Sigmoid colon (tissue), 6 donors: ENCODE measurements at regions not wholly inside any gene's neighbourhood (a gene's known extent, or its start where the extent isn't known, plus 50 kb on each side); places are given as distances from the start of the nearest gene placed in this dataset.

Experiments
- DNase-seq: peaks from one replicate; pipeline ENCODE4 v3.0.0-alpha.2; 2019
- H3K27ac ChIP-seq, 4 donors: fragments of 200-600 bp; sonication (generic); one replicate each; pipeline ENCODE4 v1.5.1; 2016 to 2019; ENCODE audit warnings: mild to moderate bottlenecking in 1 of 4
- H3K27me3 ChIP-seq, 3 donors: fragments of 200-600 bp; sonication (generic); one replicate each; pipeline ENCODE4 v1.5.1; 2019; ENCODE audit warnings: mild to moderate bottlenecking in 1 of 3
- H3K36me3 ChIP-seq, 4 donors: fragments of 200-600 bp; sonication (generic); one replicate each; pipeline ENCODE4 v1.5.1; 2016 to 2019
- H3K4me1 ChIP-seq, 4 donors: fragments of 200-600 bp; sonication (generic); one replicate each; pipeline ENCODE4 v1.5.1; 2017 to 2019
- H3K4me3 ChIP-seq, 4 donors: fragments of 200-600 bp; sonication (generic); one replicate each; pipeline ENCODE4 v1.5.1; 2017 to 2019; ENCODE audit warnings: mild to moderate bottlenecking in 2 of 4, moderate library complexity in 1 of 4
- H3K9me3 ChIP-seq, 4 donors: fragments of 200-600 bp in 3 of 4; sonication (generic) in 3 of 4; one replicate each; pipeline versions ENCODE4 v1.5.1 to v1.6.1; 2013 to 2019
- EP300 ChIP-seq, 4 donors: sonication (generic); formaldehyde crosslinking; IDR thresholded peaks; one replicate each; pipeline ENCODE4 v1.6.1; 2017; ENCODE audit warnings: antibody characterized with exemption in 4 of 4
- POLR2A ChIP-seq, 2 donors: fragments of 450-650 bp; IDR thresholded peaks; one replicate each; pipeline ENCODE4 v1.6.1; 2016; ENCODE audit warnings: antibody characterized with exemption in 2 of 2, mild to moderate bottlenecking in 2 of 2, moderate library complexity in 2 of 2
- POLR2AphosphoS5 ChIP-seq, 4 donors: sonication (generic); formaldehyde crosslinking; IDR thresholded peaks; one replicate each; pipeline ENCODE4 v1.6.1; 2017; ENCODE audit warnings: antibody characterized with exemption in 4 of 4
- WGBS, 2 donors: extraction: QIAGEN DNeasy Blood & Tissue Kit; methylation state at CpG; one replicate each; pipeline ENCODE4 v1.1.7; 2013; 5-methylcytosine and 5-hydroxymethylcytosine counted together
- intact Hi-C: fragments of 100-400 bp; cut with DNase I; formaldehyde crosslinking; loops from one replicate; pipeline ENCODE4 v1.15.1; 2023
- TF ChIP-seq, protein P1 (sequence below), 4 experiments: fragments of 450-650 bp in 3 of 4; fragments of 200-600 bp in 1 of 4; IDR thresholded peaks; one replicate each; pipeline ENCODE4 v1.5.1; 2016 to 2019; ENCODE audit warnings: antibody characterized with exemption in 4 of 4, mild to moderate bottlenecking in 3 of 4, moderate library complexity in 2 of 4
- donor health status: healthy with polysubstance abuse.
- donor health status: healthy.

DNA sequence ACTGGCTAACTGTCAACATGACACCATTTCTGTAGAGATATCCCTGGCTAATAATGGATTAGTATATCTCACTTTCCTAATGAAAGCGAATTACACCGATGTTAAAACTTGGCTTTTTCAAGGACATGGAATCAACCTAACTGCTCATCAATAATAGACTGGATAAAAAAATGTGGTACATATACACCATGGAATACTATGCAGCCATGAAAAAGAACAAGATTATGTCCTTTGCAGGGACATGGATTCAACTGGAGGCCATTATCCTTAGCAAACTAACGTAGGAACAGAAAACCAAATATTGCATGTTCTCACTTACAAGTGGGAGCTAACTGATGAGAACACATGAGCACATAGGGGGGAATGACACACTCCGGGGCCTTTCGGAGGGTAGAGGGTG is 62.6 kb downstream of the ZIC1 start:
- Histone ChIP-seq H3K27me3 (no peaks in the 10 kb centered on the region), H3K9me3 (no peaks in the 10 kb centered on the region), H3K27ac (no peak overlapping the region), H3K4me3 (no peak overlapping the region), H3K36me3 (no peaks in the 10 kb centered on the region), H3K4me1 (no peaks in the 10 kb centered on the region)
- TF ChIP-seq POLR2AphosphoS5 (IDR thresholded peaks at IDR 0.05), result no peak
- no peak for TF ChIP-seq EP300 (IDR thresholded peaks at IDR 0.05)
- no peak for TF ChIP-seq POLR2A (IDR thresholded peaks at IDR 0.05)
- TF ChIP-seq, protein P1, sequence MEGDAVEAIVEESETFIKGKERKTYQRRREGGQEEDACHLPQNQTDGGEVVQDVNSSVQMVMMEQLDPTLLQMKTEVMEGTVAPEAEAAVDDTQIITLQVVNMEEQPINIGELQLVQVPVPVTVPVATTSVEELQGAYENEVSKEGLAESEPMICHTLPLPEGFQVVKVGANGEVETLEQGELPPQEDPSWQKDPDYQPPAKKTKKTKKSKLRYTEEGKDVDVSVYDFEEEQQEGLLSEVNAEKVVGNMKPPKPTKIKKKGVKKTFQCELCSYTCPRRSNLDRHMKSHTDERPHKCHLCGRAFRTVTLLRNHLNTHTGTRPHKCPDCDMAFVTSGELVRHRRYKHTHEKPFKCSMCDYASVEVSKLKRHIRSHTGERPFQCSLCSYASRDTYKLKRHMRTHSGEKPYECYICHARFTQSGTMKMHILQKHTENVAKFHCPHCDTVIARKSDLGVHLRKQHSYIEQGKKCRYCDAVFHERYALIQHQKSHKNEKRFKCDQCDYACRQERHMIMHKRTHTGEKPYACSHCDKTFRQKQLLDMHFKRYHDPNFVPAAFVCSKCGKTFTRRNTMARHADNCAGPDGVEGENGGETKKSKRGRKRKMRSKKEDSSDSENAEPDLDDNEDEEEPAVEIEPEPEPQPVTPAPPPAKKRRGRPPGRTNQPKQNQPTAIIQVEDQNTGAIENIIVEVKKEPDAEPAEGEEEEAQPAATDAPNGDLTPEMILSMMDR (IDR thresholded peaks at IDR 0.05), result no peak
- 91 to 94% methylated on average over 5 of the region's 5 CpGs for WGBS, 2 donors
- DNase-seq, result no peak
- intact Hi-C loops, result no loop called here

DNA sequence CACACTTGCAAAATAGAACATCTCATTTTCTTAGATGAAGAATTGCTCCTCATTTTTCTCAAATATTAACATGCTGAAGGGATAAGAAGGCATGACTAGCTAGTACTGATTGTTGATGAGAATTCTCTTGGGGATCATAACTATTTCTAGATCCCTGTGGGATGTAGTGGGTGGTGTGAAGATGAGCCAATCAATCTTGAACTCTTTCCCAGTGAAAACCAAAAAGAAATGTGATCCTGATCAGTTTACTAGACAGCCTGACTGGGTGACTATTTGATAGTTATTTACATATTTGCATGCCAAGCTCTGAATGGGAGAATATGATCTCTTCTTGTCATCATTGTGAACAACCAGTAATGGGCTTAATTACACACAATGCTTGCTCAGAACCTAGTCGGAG is 63.7 kb downstream of the ZIC1 start:
- H3K27me3 ChIP-seq, result no peaks in the 10 kb centered on the region
- WGBS, 2 donors, result 92 to 93% methylated on average over 1 of the region's 1 CpG
- TF ChIP-seq POLR2A (IDR thresholded peaks at IDR 0.05) (no peak), EP300 (IDR thresholded peaks at IDR 0.05) (no peak), POLR2AphosphoS5 (IDR thresholded peaks at IDR 0.05) (no peak)
- TF ChIP-seq, protein P1 (IDR thresholded peaks at IDR 0.05), result no peak
- H3K9me3 ChIP-seq, result no peaks in the 10 kb centered on the region
- no peak overlapping the region for H3K27ac ChIP-seq
- H3K4me1 ChIP-seq, result no peaks in the 10 kb centered on the region
- intact Hi-C loops, result no loop called here
- no peaks in the 10 kb centered on the region for H3K36me3 ChIP-seq
- no peak for DNase-seq
- H3K4me3 ChIP-seq, result no peak overlapping the region

DNA sequence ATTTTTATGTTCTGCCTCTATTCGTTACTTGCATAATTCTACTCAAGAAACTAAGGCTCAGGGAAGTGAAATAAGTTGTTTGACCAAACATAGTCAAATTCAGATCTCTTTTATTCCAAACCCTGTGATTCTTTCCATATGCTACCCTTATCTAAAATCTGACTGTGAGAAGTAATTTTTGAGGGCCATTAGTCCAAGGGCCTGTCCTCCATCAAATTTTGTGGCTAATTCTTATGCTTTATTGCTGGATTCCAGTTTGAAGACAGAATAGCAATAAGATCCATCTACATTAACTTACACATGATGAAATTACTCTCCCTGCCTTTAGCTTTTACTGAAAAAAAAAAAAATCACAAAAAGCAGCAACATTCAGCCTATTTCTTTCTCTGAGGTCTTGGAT is 74.0 kb downstream of the ZIC1 start:
- WGBS, 2 donors, result 61 to 67% methylated on average over 1 of the region's 1 CpG
- Histone ChIP-seq H3K27me3 (no peaks in the 10 kb centered on the region), H3K36me3 (no peaks in the 10 kb centered on the region), H3K27ac (no peak overlapping the region), H3K4me3 (no peak overlapping the region), H3K4me1 (no peaks in the 10 kb centered on the region), H3K9me3 (no peaks in the 10 kb centered on the region)
- intact Hi-C loops, result no loop called here
- no peak for DNase-seq
- TF ChIP-seq, protein P1 (IDR thresholded peaks at IDR 0.05), result no peak

DNA sequence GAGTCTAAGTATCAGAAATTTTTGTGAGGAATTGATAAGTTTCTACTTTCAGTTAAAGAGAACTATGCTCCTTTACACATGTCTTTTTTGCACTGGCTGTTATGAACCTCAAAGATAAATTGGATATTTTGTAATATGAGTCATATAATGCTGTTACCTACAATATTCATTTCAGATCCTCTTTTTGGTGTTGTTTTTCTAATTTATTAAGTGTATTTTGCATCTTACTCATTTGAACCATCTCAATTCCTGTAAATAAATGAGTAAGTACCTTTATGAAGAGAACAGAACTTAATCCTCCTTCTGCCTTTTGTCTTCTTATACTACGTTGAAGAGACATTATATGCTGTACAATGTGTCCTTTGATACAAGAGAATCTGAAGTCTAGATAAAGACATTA is 74.4 kb downstream of the ZIC1 start:
- Histone ChIP-seq H3K9me3 (no peaks in the 10 kb centered on the region), H3K27me3 (no peaks in the 10 kb centered on the region), H3K36me3 (no peaks in the 10 kb centered on the region), H3K4me3 (no peak overlapping the region), H3K4me1 (no peaks in the 10 kb centered on the region), H3K27ac (no peak overlapping the region)
- TF ChIP-seq, protein P1 (IDR thresholded peaks at IDR 0.05), result no peak
- TF ChIP-seq POLR2A (IDR thresholded peaks at IDR 0.05), result no peak
- no peak for TF ChIP-seq POLR2AphosphoS5 (IDR thresholded peaks at IDR 0.05)
- WGBS, 2 donors, result 72 to 73% methylated on average over 1 of the region's 1 CpG
- intact Hi-C loops, result no loop called here
- no peak for DNase-seq

DNA sequence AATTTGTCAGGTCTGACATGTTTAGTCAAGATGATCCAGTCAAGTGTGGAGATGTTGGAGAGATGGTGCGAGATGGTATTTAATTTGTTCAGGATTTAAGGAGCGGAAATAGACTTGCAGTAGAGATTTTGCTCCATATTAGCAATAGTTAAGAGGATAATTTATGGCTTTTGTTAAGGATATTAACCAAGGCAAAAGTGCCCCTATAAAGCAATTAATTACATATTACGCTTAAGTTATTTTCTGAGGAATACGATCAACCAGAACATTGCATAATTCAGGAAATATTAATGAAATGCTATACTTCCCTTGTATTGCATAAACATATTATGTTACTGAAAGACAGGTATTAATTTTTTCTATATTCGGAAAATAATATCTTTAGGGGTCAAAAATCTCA is 83.9 kb downstream of the ZIC1 start:
- 92 to 93% methylated on average over 5 of the region's 5 CpGs for WGBS, 2 donors
- intact Hi-C loops, result no loop called here
- H3K27me3 ChIP-seq, result no peaks in the 10 kb centered on the region
- no peak for DNase-seq
- no peak overlapping the region for H3K27ac ChIP-seq
- H3K36me3 ChIP-seq, result no peaks in the 10 kb centered on the region
- no peak overlapping the region for H3K4me3 ChIP-seq
- H3K4me1 ChIP-seq, result no peaks in the 10 kb centered on the region
- H3K9me3 ChIP-seq, result no peaks in the 10 kb centered on the region
- TF ChIP-seq, protein P1 (IDR thresholded peaks at IDR 0.05), result no peak
- no peak for TF ChIP-seq EP300 (IDR thresholded peaks at IDR 0.05)
- TF ChIP-seq POLR2AphosphoS5 (IDR thresholded peaks at IDR 0.05), result no peak
- no peak for TF ChIP-seq POLR2A (IDR thresholded peaks at IDR 0.05)
